AG04449 (cell line): ENCODE measurements at regions not wholly inside any gene's neighbourhood (a gene's known extent, or its start where the extent isn't known, plus 50 kb on each side); places are given as distances from the start of the nearest gene placed in this dataset.

Experiments used
- CTCF ChIA-PET: fragments of 350-600 bp; formaldehyde crosslinking; extraction: SDS; loops from one replicate; lab custom pipeline; 2021; ENCODE audit warnings: antibody characterized with exemption; lab: Yijun Ruan, JAX
- POLR2A ChIA-PET: fragments of 400-600, 350-600 bp; formaldehyde crosslinking; extraction: SDS; loops from one replicate; lab custom pipeline; 2020; ENCODE audit warnings: antibody characterized with exemption, inconsistent platforms; lab: Yijun Ruan, JAX
- DNase-seq: peaks from one replicate; pipeline ENCODE4 v3.0.0-alpha.2; 2010; ENCODE audit warnings: low read depth, low spot score
- H3K4me3 ChIP-seq: 2 replicates; pipeline ENCODE4 v1.5.1; 2011; ENCODE audit warnings: low read depth, mild to moderate bottlenecking, control low read depth, low read length
- CTCF ChIP-seq: IDR thresholded peaks from one replicate; pipeline ENCODE4 v1.5.1; 2011; ENCODE audit warnings: mild to moderate bottlenecking, moderate library complexity, low read length, control low read depth, inconsistent platforms; ENCODE audit not compliant: insufficient read depth; ENCODE audit errors: missing control alignments

- TF ChIP-seq CTCF: no peak
- no peak overlapping the region for H3K4me3 ChIP-seq
- DNase-seq: no peak
- CTCF ChIA-PET: interaction anchor here (0.8 kb wide), 1 partner anchor 7 kb away, joined by 3 read pairs; no protein-coding TSS in a partner anchor
- POLR2A ChIA-PET: no interaction called here
Observed at GRCh38 chr3:161859057-161859456, 362.4 kb downstream of the OTOL1 start.

DNA sequence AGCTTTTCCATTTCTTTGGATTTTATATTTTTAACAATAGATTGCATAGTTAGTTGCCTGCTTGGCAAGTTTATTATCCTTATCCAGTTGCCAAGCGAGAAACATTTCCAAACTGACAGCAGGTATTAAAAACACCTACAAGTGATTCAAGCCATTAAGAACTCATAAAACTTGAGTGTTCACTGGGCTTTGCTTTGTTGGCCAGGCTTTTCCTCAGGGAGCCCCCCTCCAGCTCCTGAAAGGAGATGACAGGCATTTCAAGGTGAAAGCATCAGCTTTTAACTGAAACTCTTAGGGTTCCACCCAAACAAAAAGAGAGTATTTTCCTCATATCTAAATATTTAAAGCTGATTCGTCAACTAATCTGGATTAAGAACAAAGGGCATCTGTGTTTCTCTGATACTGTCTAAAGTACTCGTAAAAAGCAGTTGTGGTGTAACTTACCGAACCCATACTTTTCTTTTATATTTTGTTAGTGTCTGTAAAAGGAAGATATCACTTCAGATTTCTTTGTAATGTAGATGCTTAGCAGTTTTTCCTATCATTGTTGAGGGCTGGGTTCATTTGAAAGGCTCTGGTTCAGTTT, 363.4 kb downstream of the OTOL1 start:
- CTCF ChIA-PET: interaction anchor here (0.8 kb wide), 1 partner anchor 8 kb away, joined by 3 read pairs; no protein-coding TSS in a partner anchor
- POLR2A ChIA-PET: no interaction called here
- no peak overlapping the region for H3K4me3 ChIP-seq
- TF ChIP-seq CTCF: no peak
- no peak for DNase-seq

- H3K4me3 ChIP-seq: no peak overlapping the region
- no peak for DNase-seq
- TF ChIP-seq CTCF: no peak
- POLR2A ChIA-PET: no interaction called here
- CTCF ChIA-PET: interaction anchor here (1.0 kb wide), 1 partner anchor 11 kb away, joined by 6 read pairs; no protein-coding TSS in a partner anchor
Observed at GRCh38 chr3:161863775-161864174, 367.2 kb downstream of the OTOL1 start.

GRCh38 chr3:161866176-161866575, 369.6 kb downstream of the OTOL1 start:
- no peak overlapping the region for H3K4me3 ChIP-seq
- ChIA-PET CTCF (no interaction called here), POLR2A (no interaction called here)
- no peak for TF ChIP-seq CTCF
- DNase-seq: no peak

GRCh38 chr3:161875483-161875882, 378.9 kb downstream of the OTOL1 start:
- ChIA-PET CTCF (no interaction called here), POLR2A (no interaction called here)
- no peak overlapping the region for H3K4me3 ChIP-seq
- no peak for DNase-seq
- no peak for TF ChIP-seq CTCF

GRCh38 chr3:161879470-161879869, 382.9 kb downstream of the OTOL1 start:
- TF ChIP-seq CTCF: no peak
- ChIA-PET CTCF (no interaction called here), POLR2A (no interaction called here)
- no peak for DNase-seq
- H3K4me3 ChIP-seq: no peak overlapping the region
